ENCODE measurements at regions not wholly inside any gene's neighbourhood (a gene's known extent, or its start where the extent isn't known, plus 50 kb on each side); places are given as distances from the start of the nearest gene placed in this dataset.

DNA sequence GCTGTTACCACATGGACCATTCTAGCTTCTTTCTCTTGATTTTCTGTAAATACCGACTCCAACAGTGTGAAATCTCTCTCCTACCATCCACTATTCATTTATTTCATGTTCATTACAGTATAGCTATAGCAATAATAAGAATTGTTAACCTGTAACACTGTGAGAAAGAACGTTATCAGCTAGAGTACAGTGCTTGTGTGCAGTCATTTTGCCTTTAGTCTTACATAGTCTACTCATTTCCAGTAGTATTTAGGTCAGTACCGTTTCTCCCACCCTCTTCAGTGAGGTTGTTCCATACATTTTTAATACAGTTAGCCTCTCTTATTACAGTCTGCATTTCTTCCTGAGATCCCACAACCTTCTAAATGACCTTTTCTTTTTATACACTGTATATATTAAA is 257.1 kb downstream of the LY86 start:
- no peak for TF ChIP-seq POLR2A (IDR thresholded peaks at IDR 0.05)
- TF ChIP-seq, protein P1, sequence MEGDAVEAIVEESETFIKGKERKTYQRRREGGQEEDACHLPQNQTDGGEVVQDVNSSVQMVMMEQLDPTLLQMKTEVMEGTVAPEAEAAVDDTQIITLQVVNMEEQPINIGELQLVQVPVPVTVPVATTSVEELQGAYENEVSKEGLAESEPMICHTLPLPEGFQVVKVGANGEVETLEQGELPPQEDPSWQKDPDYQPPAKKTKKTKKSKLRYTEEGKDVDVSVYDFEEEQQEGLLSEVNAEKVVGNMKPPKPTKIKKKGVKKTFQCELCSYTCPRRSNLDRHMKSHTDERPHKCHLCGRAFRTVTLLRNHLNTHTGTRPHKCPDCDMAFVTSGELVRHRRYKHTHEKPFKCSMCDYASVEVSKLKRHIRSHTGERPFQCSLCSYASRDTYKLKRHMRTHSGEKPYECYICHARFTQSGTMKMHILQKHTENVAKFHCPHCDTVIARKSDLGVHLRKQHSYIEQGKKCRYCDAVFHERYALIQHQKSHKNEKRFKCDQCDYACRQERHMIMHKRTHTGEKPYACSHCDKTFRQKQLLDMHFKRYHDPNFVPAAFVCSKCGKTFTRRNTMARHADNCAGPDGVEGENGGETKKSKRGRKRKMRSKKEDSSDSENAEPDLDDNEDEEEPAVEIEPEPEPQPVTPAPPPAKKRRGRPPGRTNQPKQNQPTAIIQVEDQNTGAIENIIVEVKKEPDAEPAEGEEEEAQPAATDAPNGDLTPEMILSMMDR (IDR thresholded peaks at IDR 0.05), result no peak

Measured in esophagus squamous epithelium (tissue), 4 donors.